ENCODE measurements at regions not wholly inside any gene's neighbourhood (a gene's known extent, or its start where the extent isn't known, plus 50 kb on each side); places are given as distances from the start of the nearest gene placed in this dataset.

- no peak overlapping the region for H3K4me3 ChIP-seq (ENCODE audit: low read depth, low read length)
- intact Hi-C loops (cut with micrococcal nuclease; ENCODE audit: unreplicated experiment): no loop called here
- BruUV-seq (replicated peaks): no TSS peak
- no peaks in the 10 kb centered on the region for H3K4me1 ChIP-seq
- no peaks in the 10 kb centered on the region for H3K27me3 ChIP-seq (replicated peaks; ENCODE audit: control insufficient read depth, insufficient read depth, low read length)
- ChIA-PET CTCF (no interaction called here), POLR2A (no interaction called here)
- TF ChIP-seq, protein P1, sequence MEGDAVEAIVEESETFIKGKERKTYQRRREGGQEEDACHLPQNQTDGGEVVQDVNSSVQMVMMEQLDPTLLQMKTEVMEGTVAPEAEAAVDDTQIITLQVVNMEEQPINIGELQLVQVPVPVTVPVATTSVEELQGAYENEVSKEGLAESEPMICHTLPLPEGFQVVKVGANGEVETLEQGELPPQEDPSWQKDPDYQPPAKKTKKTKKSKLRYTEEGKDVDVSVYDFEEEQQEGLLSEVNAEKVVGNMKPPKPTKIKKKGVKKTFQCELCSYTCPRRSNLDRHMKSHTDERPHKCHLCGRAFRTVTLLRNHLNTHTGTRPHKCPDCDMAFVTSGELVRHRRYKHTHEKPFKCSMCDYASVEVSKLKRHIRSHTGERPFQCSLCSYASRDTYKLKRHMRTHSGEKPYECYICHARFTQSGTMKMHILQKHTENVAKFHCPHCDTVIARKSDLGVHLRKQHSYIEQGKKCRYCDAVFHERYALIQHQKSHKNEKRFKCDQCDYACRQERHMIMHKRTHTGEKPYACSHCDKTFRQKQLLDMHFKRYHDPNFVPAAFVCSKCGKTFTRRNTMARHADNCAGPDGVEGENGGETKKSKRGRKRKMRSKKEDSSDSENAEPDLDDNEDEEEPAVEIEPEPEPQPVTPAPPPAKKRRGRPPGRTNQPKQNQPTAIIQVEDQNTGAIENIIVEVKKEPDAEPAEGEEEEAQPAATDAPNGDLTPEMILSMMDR (IDR thresholded peaks at IDR 0.05; ENCODE audit: insufficient read depth in 1 of 2, low read depth in 1 of 2, low read length in 1 of 2, severe bottlenecking in 1 of 2, unreplicated experiment in 1 of 2): no peak
- H3K9me3 ChIP-seq: no peaks in the 10 kb centered on the region
- Mint-ChIP-seq H3K4me3 (ENCODE audit: unreplicated experiment) (no peak overlapping the region), H3K4me1 (ENCODE audit: low read depth, unreplicated experiment) (no peaks in the 10 kb centered on the region), H3K36me3 (ENCODE audit: insufficient read depth, unreplicated experiment) (no peaks in the 10 kb centered on the region), H3K9me3 (ENCODE audit: unreplicated experiment) (no peaks in the 10 kb centered on the region), H3K27me3 (ENCODE audit: insufficient read depth, unreplicated experiment) (no peaks in the 10 kb centered on the region), H3K27ac (ENCODE audit: unreplicated experiment) (no peak overlapping the region)
- H3K36me3 ChIP-seq (ENCODE audit: control insufficient read depth, insufficient read depth, low read length): no peaks in the 10 kb centered on the region
- DNase-seq: no peak
These were observed 222.8 kb downstream of the POSTN start for GRCh38 chr13:37375724-37376123.

GRCh38 chr13:37375071-37375470 is 223.5 kb downstream of the POSTN start:
- Mint-ChIP-seq H3K9me3 (ENCODE audit: unreplicated experiment) (no peaks in the 10 kb centered on the region), H3K27ac (ENCODE audit: unreplicated experiment) (no peak overlapping the region), H3K27me3 (ENCODE audit: insufficient read depth, unreplicated experiment) (no peaks in the 10 kb centered on the region), H3K4me3 (ENCODE audit: unreplicated experiment) (no peak overlapping the region), H3K4me1 (ENCODE audit: low read depth, unreplicated experiment) (no peaks in the 10 kb centered on the region), H3K36me3 (ENCODE audit: insufficient read depth, unreplicated experiment) (no peaks in the 10 kb centered on the region)
- TF ChIP-seq, protein P1 (IDR thresholded peaks at IDR 0.05; ENCODE audit: insufficient read depth in 1 of 2, low read depth in 1 of 2, low read length in 1 of 2, severe bottlenecking in 1 of 2, unreplicated experiment in 1 of 2): no peak
- no peaks in the 10 kb centered on the region for H3K9me3 ChIP-seq
- H3K36me3 ChIP-seq (ENCODE audit: control insufficient read depth, insufficient read depth, low read length): no peaks in the 10 kb centered on the region
- no TSS peak for BruUV-seq (replicated peaks)
- H3K4me1 ChIP-seq: no peaks in the 10 kb centered on the region
- DNase-seq: no peak
- H3K27me3 ChIP-seq (replicated peaks; ENCODE audit: control insufficient read depth, insufficient read depth, low read length): no peaks in the 10 kb centered on the region
- CTCF ChIA-PET: no interaction called here
- POLR2A ChIA-PET: no interaction called here
- H3K4me3 ChIP-seq (ENCODE audit: low read depth, low read length): no peak overlapping the region
- intact Hi-C loops (cut with micrococcal nuclease; ENCODE audit: unreplicated experiment): no loop called here

GRCh38 chr13:37369616-37370015 is 229.0 kb downstream of the POSTN start:
- BruUV-seq (replicated peaks): no TSS peak
- H3K27me3 Mint-ChIP-seq (ENCODE audit: insufficient read depth, unreplicated experiment): peaks cover 4% of the 10 kb centered on the region
- no peaks in the 10 kb centered on the region for H3K36me3 Mint-ChIP-seq (ENCODE audit: insufficient read depth, unreplicated experiment)
- H3K9me3 ChIP-seq: no peaks in the 10 kb centered on the region
- no peaks in the 10 kb centered on the region; the same call in 1 of the 2 replicates for H3K27me3 ChIP-seq (replicated peaks; ENCODE audit: control insufficient read depth, insufficient read depth, low read length)
- no peak overlapping the region for H3K27ac Mint-ChIP-seq (ENCODE audit: unreplicated experiment)
- ChIA-PET CTCF (no interaction called here), POLR2A (no interaction called here)
- no peaks in the 10 kb centered on the region for H3K4me1 ChIP-seq
- intact Hi-C loops (cut with micrococcal nuclease; ENCODE audit: unreplicated experiment): no loop called here
- no peak overlapping the region for H3K4me3 ChIP-seq (ENCODE audit: low read depth, low read length)
- H3K4me1 Mint-ChIP-seq (ENCODE audit: low read depth, unreplicated experiment): no peaks in the 10 kb centered on the region
- no peaks in the 10 kb centered on the region for H3K9me3 Mint-ChIP-seq (ENCODE audit: unreplicated experiment)
- TF ChIP-seq, protein P1 (IDR thresholded peaks at IDR 0.05; ENCODE audit: insufficient read depth in 1 of 2, low read depth in 1 of 2, low read length in 1 of 2, severe bottlenecking in 1 of 2, unreplicated experiment in 1 of 2): no peak
- no peak overlapping the region for H3K4me3 Mint-ChIP-seq (ENCODE audit: unreplicated experiment)
- H3K36me3 ChIP-seq (ENCODE audit: control insufficient read depth, insufficient read depth, low read length): no peaks in the 10 kb centered on the region
- DNase-seq: no peak

All from Caco-2 (cell line).